HG03135 (cell line): ENCODE measurements at regions not wholly inside any gene's neighbourhood (a gene's known extent, or its start where the extent isn't known, plus 50 kb on each side); places are given as distances from the start of the nearest gene placed in this dataset.

Experiments
- ATAC-seq: cut with Tn5 transposase; IDR thresholded peaks from one replicate; pipeline ENCODE4 v1.9.1; 2021; ENCODE audit warnings: mild to moderate bottlenecking, moderate library complexity; ENCODE audit not compliant: unreplicated experiment

DNA sequence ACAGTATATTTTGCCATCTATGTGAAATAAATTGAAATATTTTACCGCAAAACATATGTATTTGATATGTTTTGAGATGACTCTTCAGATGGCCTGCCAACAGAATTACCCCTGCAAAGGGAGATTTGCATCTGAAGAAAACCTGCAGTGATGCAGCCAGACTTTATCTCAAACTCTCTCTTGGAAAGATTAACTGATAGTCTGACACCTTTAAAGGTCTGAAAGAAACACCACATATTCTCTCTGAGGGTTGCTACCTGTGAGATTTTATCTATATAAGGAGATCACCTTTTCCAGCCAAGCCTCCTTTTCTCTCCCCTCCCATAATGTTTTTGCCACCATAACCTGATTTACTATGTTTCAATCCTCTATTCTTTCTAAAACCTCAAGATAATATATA lies 1106.3 kb upstream of the IGFBP7 start:
- no peak for ATAC-seq

DNA sequence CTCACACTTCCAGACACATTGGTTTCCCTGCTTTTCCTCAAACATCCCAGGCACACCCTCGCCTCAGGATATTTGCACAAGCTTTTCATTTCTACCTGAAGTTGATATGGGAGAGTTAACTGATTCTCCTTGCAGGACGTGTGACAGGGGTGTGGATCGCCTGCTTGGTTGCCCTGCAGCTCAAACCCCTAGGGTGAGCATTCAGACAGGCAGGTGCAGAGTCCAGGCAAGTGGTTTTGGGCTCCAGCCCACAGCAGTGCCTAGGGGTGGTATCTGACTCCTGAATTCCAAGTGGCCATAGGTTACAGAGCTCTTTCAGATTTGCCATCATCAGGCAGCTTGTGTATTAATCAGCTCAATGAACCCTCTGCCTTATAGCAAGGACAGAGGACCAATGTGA lies 1104.2 kb upstream of the IGFBP7 start:
- no peak for ATAC-seq

DNA sequence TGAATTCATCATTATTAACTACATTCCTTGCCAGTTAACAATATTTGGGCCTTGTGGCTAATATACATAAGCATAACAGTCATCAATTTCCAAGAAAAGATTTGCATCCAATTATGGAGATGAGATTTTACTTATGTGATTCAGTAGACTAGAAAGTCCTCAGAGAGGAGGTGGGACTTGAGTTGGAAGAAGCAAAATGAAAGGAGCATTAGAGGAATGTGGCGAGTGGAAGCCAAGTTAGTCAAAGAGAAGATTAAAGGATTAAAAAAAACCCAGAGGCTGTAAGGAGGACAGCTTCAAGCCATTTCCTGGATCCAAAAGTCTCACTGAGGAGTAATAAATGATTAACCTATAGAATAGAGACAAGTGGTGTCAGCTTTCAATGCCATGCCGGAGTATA lies 1099.4 kb upstream of the IGFBP7 start:
- no peak for ATAC-seq

DNA sequence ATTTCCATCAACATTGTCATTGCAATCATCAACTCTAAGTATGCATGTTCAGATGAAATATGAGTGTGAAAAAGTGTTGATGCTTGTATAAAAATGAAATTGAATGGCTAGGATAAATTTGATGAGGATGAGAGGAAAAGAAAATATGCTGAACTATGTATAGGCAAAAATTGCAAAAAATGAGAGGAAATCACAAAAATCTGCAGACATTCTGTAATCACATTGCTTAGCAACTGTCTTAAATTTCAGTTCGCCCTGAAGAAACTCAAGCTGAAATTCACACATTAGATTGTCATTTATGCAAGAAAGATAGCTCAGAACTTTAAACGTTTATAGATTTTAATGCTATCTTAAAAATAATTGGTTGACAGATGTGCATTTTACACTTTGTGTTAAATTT lies 1098.8 kb upstream of the IGFBP7 start:
- no peak for ATAC-seq

DNA sequence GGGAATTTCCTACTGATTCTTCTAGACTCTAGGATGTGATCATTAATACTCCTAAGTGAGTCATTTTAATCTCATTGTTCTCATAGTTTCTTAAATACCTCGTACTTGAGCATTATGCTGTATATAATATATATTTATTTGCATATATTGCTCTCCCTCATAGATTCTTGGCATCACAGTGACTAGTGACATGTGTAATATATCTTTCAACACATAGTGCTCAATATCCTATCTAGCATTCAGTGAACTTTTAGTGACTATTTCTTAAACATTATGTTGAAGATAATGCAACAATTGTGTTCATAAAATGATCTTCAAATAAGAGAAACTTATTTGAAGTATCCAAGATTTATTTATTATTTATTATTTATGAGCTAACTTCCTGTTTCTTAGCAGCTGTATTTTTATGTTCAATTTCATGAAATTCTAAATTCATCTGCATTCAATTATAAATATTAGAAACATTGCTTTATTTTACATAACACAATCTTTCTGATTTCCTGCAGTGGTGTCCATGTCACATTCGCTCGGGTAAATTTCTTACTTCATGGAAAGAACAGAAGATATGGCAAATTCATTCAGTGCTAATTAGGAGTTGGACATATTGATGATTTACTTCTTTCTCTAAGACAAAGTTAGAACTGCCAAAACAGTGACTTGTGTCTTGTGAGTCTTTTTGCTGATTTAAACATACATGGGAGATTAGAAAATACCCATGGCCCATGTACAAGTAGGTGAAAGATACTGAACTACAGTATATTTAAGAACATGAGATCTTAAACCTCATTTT lies 1095.5 kb upstream of the IGFBP7 start:
- ATAC-seq: no peak

DNA sequence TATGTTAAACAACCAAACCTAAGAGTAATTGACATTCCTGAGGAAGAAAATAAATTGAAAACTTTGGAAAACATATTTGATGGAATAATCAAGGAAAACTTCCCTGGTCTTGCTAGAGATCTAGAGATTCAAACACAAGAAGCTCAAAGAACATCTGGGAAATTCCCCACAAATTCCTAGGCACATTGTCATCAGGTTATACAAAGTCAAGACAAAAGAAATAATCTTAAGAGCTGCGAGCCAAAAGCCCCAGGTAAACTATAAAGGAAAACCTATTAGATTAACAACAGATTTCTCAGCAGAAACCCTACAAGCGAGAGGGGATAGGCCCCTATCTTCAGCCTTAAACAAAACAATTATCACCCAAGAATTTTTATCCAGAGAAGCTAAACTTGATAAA lies 1082.0 kb upstream of the IGFBP7 start:
- no peak for ATAC-seq

DNA sequence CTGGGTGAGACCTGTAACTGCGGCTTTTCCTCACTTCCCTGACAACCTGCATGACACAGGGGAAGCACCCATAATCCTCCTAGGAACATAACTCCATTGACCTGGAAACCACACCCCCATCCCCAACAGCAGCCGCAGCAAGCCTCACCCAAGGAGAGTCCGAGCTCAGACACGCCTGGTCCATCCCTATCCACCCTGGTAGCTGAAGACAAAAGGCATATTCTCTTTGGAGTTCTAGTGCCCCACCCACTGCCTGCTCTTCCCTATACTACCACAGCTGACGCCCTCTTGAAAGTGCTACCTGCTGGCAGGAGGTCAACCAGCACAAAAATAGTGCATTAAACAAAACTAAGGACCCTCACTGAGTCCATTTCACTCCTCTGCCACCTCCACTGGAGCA lies 1080.9 kb upstream of the IGFBP7 start:
- ATAC-seq: no peak

DNA sequence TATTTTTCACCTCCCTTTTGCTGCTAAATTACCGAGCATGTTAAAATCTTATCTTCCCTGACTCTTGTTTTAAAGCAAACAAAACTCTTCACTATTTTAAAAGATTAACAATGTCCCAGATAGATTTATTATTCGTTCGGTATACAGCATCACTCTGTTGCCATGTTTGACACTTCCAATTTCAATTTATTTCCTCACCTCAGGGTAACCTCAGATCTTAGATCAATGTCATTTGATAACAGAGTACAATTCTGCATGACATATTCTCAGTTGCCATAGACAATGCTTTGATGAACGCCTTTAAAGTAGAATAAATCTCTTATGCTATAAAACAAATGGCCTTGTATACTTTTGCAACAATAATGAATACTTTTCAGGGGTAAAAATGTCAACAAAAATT lies 1078.1 kb upstream of the IGFBP7 start:
- no peak for ATAC-seq

DNA sequence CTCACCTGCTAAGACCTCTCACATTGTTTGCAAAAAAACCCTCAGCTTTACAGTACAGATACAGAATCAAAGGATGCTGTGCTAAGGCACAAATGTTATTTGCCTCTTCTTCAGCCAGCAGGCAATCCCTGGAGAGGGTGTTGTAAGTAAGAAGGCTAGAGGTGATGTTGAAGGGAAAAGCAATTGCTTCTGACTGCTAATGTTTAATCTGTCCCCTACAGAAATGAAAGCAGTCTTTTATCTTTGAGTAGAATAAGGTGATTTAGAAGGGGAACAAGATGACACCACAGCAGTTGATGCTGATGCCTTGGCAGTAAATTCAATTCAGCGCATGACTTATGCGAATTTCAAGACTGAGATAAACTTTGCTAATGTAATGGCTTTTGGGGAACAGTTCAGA lies 1064.8 kb upstream of the IGFBP7 start:
- no peak for ATAC-seq

DNA sequence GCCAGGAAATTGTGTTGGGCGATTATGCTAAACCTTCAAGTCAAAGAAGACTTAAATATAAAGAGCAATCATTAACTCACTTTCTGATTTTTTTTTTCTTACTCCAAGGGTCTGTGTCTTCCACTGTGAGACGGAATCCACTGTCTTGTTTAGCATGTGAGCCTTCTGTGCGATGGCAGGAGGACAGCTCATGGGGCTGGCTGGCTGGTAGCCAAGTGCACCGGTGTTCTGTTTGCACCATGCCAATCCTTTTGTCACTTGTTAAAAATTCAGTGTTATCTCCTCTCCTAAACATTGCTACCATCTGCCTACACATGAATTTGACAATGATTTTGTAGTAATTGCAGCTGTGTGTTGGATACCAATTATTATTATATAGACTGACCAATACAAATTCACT lies 1056.3 kb upstream of the IGFBP7 start:
- no peak for ATAC-seq

DNA sequence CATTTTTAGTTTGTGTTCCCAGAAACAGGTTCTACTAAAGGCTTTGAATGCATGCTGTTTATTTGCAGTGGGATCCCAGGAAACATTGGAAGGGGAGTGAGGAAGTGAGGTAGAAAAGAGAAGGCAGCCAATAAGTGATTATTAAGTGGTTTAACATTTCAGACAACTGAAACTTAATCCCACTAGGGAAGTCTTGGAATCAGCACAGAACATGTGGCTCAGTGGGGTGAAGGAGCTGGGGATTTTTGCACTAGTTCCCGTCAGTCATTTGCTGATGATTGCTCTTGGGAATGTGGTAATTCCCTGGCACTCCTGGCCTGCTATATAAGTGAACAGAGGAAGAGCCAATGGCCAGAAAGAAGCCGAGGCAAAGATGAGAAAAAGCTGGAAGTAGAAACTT lies 1053.0 kb upstream of the IGFBP7 start:
- no peak for ATAC-seq

DNA sequence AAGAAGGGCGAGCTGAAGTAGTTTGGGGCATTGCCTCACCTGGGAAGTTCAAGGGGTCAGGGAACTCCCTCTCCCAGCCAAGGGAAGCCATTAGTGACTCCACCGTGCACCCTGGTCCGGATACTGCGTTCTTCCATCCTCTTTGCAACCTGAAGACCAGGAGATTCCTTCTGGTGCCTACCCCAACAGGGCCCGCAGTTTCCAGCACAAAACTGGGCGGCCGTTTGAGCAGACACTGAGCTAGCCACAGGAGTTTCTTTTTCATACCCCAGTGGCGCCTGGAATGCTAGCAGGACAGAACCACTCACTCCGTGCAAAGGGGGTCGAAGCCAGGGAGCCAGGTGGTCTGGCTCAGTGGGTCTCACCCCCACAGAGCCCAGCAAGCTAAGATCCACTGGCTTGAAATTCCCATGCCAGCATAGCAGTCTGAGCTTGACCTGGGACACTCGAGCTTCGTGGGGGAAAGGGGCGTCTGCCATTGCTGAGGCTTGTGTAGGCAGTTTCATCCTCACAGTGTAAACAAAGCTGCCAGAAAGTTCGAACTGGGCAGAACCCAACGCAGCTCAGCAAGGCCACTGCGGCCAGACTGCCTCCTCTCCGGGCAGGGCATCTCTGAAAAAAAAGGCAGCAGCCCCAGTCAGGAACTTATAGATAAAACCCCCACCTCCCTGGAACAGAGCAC lies 1039.4 kb upstream of the IGFBP7 start:
- no peak for ATAC-seq

DNA sequence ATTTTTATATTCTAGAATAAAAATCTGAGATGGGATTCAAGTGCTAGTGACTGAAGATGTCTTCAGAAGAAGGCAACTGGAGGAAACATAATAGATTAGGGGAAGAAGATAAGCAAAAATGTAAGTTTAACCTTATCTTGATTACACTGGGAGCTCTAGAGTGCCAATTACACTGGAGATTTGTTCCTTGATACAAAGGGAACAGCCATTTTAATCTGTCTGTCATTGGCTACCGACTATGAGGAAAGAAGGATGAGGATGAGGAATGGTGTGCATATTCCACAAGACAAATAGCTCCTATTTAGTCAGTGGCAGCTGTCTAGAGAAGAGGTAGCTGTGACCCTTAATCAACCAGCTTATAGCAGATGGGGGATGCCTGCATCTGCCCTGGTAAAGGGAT lies 1034.5 kb upstream of the IGFBP7 start:
- ATAC-seq: no peak

DNA sequence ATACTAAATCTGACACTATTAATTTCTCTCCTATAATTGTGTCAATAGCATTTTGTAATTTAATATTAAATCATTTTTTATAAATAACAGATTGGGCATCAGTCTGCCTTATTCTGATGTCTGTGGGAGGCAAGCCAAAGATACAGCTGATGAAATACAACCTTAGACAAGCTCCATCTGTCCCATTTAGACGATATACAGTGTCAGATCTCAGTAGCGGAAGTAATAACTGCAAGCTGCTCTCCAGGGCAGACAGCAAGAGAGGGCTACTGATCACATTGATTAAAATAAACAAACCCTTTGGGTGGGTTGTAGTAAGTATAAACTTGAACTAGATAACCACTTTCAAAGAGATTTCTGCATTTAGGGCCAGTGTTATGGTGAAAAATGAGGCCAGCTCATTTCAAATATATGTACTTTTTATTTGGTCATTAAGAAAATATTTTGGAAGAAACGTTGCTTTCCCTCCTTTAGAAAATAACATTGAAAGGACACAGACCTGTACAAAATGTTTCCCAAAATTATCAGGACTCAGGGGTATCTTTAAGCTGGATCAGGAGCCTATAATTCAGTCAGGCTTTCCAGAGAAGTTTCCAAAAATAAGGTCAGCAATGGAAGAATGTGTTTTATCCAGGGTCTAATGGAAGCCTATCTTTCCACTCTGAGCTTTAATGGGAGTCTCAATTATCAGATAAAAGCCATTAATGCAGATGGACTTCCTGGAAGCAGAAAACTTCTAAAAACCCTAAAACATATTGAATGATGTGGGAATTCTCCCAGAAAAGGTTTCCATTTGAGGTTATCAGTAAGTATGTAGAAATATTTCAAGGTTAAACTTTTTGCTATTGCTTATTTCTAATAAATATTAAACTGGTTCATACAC lies 1028.8 kb upstream of the IGFBP7 start:
- no peak for ATAC-seq

DNA sequence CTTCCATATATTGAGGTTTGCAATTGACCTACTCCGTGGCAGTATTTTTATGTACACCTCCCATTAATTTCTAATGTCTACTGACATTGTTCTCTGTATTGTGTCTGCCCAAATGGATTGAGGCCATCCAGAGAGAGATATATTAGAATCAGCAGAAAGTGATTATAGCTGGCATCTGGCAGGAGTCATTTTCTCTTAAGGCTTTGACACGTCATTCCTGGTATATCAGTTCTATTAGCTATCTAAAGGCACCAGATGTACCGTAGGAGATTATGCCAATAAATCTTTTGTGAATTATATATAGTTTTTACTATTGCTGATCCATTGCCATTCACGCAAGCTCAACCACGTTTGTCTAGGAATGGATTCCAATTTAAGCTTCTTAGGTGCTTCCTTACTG lies 1026.4 kb upstream of the IGFBP7 start:
- ATAC-seq: no peak

DNA sequence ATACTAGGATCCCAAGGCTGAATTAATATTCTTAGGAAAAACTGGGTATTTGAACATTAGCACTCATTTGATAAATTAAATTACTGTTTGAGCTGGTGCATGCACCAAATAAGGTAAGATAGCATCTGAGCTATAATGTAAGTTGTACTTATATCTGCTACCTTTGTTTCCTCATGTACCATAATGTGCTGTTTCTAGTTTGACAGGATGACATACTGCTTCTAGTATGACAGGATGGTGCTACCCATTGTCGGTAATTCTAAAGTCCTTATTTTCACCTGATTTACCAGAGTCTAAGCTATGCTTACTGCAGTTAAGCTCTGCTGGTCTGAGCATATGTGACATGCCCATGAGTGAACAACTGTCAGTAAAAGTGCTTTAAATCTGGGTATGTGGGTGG lies 1017.5 kb upstream of the IGFBP7 start:
- ATAC-seq: no peak

DNA sequence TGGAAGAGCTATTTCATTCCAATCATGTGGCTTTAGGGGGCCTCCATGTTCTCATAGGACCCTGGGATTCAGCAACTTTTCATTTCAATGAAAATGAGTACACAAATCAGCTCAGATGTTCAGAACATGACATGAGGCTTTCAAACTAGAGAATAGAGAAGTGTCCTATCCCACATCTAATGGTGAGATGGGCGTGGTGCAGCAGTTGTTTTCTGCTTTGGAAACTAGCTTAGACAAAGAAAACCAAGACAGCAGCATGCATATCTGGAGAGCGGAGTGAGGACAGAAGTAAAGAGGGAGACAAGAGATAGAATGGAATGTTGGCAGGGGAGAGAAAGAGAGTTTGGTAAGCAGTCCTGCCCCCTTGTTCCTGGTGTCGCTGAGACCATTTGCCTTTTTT lies 1009.1 kb upstream of the IGFBP7 start:
- no peak for ATAC-seq

DNA sequence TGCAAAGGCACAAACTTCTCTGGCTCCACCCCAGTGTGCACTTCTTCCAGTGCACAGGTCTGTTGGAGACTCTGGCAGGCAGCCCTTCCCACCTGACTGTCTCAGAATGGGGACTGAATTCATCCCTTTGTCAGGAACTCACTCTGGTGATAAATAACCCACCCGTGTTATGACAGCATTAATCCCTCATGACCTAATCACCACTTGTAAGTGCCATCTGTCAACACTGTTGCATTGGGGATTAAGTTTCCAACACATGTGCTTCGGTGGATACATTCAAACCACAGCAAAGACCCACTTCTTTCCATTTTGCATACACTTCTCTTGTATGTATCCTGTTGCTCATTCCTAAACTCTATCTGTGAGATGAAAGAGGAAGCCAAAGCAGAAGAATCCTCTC lies 1002.9 kb upstream of the IGFBP7 start:
- ATAC-seq: no peak

DNA sequence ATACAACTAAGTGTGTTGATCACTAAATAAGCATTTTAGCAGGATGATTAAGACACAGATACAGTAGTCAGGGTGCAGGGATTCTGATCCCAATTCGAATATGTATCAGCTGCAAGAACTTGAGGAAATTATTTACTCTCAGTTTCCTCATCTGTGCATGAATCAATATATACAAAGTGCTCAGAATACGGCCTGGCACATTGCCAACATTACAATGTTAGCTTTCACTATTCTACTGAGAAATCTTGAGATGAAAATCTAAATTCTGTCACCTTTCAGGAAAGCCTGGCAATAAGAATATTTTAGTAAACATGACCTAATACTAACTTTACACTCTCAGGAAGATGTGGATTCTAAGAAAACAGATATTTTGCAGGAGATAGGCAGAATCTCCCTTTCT lies 1001.6 kb upstream of the IGFBP7 start:
- no peak for ATAC-seq

DNA sequence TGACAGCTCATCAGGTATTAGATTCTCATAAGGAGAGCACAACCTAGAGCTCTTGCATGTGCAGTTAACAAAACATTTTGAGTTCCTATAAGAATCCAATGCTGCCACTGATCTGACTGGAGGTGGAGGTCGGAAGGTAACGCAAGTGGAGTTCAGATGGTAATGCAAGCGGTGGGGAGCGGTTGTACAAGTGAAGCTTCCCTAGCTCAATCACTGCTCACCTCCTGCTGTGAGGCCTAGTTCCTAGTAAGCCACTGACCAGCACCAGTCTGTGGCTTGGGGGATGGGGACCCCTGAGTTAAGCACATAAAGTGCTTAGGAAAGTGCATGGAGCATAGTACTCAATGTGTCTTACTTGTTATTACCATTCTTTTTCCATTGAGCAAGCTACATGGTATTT lies 983.2 kb upstream of the IGFBP7 start:
- ATAC-seq: no peak

DNA sequence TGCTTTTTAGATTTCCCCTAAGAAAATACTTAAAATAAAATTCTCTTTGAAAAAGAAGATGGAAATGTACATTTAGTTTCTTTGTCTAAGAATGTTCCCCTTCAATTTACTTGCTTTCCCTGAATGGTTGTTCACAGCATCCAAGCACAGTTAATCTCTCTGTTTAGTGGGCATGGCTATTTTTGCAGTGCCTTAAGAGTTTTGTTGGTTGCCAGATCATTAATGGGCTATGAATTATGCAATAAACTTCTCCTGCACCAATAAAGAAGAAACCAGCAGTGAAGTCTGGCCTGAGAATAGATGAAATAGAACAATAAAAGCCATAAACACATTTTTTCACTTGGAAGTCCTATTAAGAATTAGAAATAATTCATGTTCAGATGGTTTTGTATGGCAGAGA lies 980.4 kb upstream of the IGFBP7 start:
- no peak for ATAC-seq

DNA sequence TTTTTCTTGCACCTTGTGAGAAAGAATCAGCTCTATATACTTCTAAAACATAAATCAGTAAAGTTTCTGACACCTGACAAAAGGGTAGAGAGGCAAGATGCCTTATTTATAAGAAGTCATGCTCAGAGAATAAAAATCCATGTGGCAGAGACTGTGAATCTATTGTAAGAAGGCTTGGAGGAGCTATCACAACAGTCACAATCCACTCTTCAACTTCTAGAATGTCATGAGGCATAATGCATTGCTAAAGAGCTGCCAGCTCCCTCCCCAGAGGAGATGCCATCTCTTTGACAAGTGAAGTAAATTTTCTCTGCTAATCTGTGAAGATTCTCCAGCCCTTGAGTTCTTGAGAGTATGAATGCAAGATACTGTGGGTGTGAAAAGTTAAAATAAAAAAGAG lies 971.2 kb upstream of the IGFBP7 start:
- ATAC-seq: no peak
